Glutamatergic neuron (in vitro differentiated cells): ENCODE measurements at regions not wholly inside any gene's neighbourhood (a gene's known extent, or its start where the extent isn't known, plus 50 kb on each side); places are given as distances from the start of the nearest gene placed in this dataset.

Experiments used
- DNase-seq: peaks from one replicate; pipeline ENCODE4 v3.0.0; 2022
- H3K27ac Mint-ChIP-seq: one replicate; pipeline ENCODE4 v1.8.0; 2020; ENCODE audit warnings: mild to moderate bottlenecking, mixed read lengths, inconsistent platforms; ENCODE audit not compliant: unreplicated experiment
- H3K27me3 Mint-ChIP-seq: one replicate; pipeline ENCODE4 v1.8.0; 2020; ENCODE audit warnings: mild to moderate bottlenecking, moderate library complexity, mixed read lengths, inconsistent platforms; ENCODE audit not compliant: unreplicated experiment
- H3K36me3 Mint-ChIP-seq: one replicate; pipeline ENCODE4 v1.8.0; 2020; ENCODE audit warnings: mild to moderate bottlenecking, mixed read lengths, inconsistent platforms; ENCODE audit not compliant: unreplicated experiment
- H3K4me1 Mint-ChIP-seq: one replicate; pipeline ENCODE4 v1.8.0; 2020; ENCODE audit warnings: mild to moderate bottlenecking, low read depth, mixed read lengths, inconsistent platforms; ENCODE audit not compliant: unreplicated experiment
- H3K4me3 Mint-ChIP-seq: one replicate; pipeline ENCODE4 v1.8.0; 2020; ENCODE audit warnings: mild to moderate bottlenecking, mixed read lengths, inconsistent platforms; ENCODE audit not compliant: unreplicated experiment
- H3K9me3 Mint-ChIP-seq: one replicate; pipeline ENCODE4 v1.8.0; 2020; ENCODE audit warnings: mild to moderate bottlenecking, moderate library complexity, mixed read lengths, inconsistent platforms; ENCODE audit not compliant: unreplicated experiment
- TF ChIP-seq, protein P1 (sequence below): fragments of 200-600 bp; sonication (generic); IDR thresholded peaks from one replicate; pipeline ENCODE4 v1.5.0; 2021; ENCODE audit not compliant: partially characterized antibody, unreplicated experiment

DNA sequence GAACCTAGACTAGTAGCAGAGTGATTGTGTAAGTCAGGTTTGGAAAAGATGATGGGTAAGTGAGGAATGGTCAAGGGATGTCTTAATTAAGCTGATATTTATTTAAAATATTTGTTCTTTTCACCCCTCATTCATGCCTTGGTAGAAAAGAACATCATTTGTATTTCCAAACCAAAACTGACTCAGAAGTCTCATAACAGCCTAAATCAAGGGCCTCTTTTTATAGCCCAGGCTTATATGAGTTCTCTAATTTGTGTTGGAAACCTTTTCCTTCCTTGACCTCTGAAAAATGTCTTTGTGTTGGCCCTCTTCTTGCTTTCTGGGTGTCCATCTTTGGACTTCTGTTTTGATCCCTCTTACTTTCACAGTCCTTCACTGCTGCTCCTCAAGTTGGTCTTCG is 1428.2 kb downstream of the MRPL39 start:
- H3K36me3 Mint-ChIP-seq, result peaks cover 8% of the 10 kb centered on the region
- peaks cover 2% of the 10 kb centered on the region for H3K9me3 Mint-ChIP-seq
- no peaks in the 10 kb centered on the region for H3K4me1 Mint-ChIP-seq
- no peaks in the 10 kb centered on the region for H3K27me3 Mint-ChIP-seq
- no peak for DNase-seq
- no peak overlapping the region for H3K27ac Mint-ChIP-seq
- no peak overlapping the region for H3K4me3 Mint-ChIP-seq
- TF ChIP-seq, protein P1, sequence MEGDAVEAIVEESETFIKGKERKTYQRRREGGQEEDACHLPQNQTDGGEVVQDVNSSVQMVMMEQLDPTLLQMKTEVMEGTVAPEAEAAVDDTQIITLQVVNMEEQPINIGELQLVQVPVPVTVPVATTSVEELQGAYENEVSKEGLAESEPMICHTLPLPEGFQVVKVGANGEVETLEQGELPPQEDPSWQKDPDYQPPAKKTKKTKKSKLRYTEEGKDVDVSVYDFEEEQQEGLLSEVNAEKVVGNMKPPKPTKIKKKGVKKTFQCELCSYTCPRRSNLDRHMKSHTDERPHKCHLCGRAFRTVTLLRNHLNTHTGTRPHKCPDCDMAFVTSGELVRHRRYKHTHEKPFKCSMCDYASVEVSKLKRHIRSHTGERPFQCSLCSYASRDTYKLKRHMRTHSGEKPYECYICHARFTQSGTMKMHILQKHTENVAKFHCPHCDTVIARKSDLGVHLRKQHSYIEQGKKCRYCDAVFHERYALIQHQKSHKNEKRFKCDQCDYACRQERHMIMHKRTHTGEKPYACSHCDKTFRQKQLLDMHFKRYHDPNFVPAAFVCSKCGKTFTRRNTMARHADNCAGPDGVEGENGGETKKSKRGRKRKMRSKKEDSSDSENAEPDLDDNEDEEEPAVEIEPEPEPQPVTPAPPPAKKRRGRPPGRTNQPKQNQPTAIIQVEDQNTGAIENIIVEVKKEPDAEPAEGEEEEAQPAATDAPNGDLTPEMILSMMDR, result no peak

DNA sequence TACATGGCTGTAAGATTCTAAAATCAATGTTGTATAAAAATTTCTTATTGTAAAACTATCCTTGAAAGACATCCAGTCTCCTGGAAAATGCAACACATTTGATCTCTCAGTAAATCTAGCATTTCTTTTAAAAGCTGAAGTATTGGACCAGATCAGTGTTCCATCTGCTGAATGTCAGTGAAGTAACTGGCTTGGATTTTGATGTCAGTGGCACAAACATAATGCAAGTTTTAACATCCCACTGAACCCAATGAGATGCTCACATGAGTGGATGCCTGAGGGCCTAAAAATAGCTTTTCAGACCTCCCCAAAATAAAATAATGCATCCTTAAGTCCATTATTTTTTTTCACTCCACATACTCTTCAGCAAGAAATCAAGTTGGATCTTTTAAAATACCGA is 1432.2 kb downstream of the MRPL39 start:
- Mint-ChIP-seq H3K9me3 (peaks cover 2% of the 10 kb centered on the region), H3K27me3 (no peaks in the 10 kb centered on the region)
- TF ChIP-seq, protein P1, result no peak

DNA sequence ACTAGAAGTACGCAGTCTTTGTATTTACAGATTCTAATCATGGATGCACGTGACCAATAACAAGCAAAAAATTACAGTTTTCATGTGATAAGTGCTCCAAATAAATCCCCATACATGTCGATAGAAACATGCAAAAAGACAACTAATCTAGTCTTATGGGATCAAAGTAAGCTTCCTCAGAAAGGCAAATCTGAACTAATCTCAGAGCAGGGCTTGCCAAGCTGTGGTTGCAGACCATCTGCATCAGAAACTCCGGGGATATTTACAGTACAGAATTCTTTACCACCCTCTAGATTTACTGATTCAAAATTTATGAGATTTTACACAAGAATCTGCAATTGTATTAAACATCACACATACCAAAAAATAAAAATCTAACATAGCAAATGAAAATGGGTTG is 1435.5 kb downstream of the MRPL39 start:
- Mint-ChIP-seq H3K27ac (no peak overlapping the region), H3K27me3 (no peaks in the 10 kb centered on the region), H3K36me3 (no peaks in the 10 kb centered on the region), H3K4me1 (no peaks in the 10 kb centered on the region), H3K4me3 (no peak overlapping the region), H3K9me3 (no peaks in the 10 kb centered on the region)
- no peak for DNase-seq
- TF ChIP-seq, protein P1, result no peak

More for the DNA sequence above, 1432.2 kb downstream of the MRPL39 start:
- Mint-ChIP-seq H3K36me3 (peaks cover 8% of the 10 kb centered on the region), H3K4me3 (no peak overlapping the region), H3K4me1 (no peaks in the 10 kb centered on the region), H3K27ac (no peak overlapping the region)
- DNase-seq, result no peak

DNA sequence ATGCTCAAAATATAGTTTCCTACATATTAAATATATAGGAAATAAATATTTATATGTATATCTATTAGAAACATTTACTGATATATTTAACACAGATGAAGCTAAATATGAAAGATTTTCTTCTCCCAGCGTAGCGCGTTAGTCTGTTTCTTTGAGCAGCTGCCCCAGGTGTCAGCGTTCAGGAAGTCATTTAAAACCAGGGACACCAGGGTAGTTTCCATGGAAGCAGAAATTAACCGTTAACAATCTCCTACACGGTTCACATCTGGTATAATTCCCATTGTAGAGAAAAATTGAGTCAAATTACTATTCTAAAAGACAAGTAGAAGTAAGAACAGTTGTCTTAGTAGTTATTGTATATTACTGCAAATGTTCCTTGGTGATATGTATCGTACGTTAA is 1443.7 kb downstream of the MRPL39 start:
- no peaks in the 10 kb centered on the region for H3K36me3 Mint-ChIP-seq

DNA sequence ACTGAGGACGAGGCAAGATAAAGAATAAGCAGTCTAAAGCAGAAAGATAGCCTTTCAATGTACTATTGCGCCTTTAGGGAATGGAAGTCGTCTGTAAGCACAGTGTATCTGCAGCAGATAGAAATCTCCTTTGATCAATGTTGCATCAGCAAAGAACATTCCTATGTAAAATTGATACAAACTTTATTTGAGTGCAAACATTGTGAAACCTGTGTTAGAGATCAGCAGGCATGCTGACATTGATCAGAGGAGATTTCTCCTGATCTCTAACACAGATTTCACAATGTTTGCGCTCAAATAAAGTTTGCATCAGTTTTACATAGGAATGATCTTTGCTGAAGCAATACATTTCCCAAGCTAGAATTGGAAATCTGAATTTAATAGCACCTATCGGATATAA is 1446.8 kb downstream of the MRPL39 start:
- Mint-ChIP-seq H3K4me1 (no peaks in the 10 kb centered on the region), H3K36me3 (no peaks in the 10 kb centered on the region), H3K27ac (no peak overlapping the region), H3K27me3 (peaks cover 2% of the 10 kb centered on the region), H3K9me3 (no peaks in the 10 kb centered on the region), H3K4me3 (no peak overlapping the region)
- TF ChIP-seq, protein P1, result no peak
- no peak for DNase-seq

More for the DNA sequence above, 1443.7 kb downstream of the MRPL39 start:
- DNase-seq, result no peak
- no peaks in the 10 kb centered on the region for H3K4me1 Mint-ChIP-seq
- no peaks in the 10 kb centered on the region for H3K9me3 Mint-ChIP-seq
- TF ChIP-seq, protein P1, result no peak
- peaks cover 2% of the 10 kb centered on the region for H3K27me3 Mint-ChIP-seq
- H3K27ac Mint-ChIP-seq, result no peak overlapping the region
- no peak overlapping the region for H3K4me3 Mint-ChIP-seq
